ENCODE measurements at regions not wholly inside any gene's neighbourhood (a gene's known extent, or its start where the extent isn't known, plus 50 kb on each side); places are given as distances from the start of the nearest gene placed in this dataset.
"Not testable (repeated sequence)": the region's sequence is repeated elsewhere in the genome, so short reads cannot be mapped to it uniquely, and the experiment has no call there.

GRCh38 chr1:198967566-198967965 lies 328.7 kb downstream of the PTPRC start:
- no peak for DNase-seq (ENCODE audit: low read depth in 2 of 3, low spot score in 2 of 3)

- DNase-seq (ENCODE audit: low read depth in 2 of 3, low spot score in 2 of 3): no peak
These were observed 330.0 kb downstream of the PTPRC start for GRCh38 chr1:198968866-198969265.

- no peak for DNase-seq (ENCODE audit: low read depth in 2 of 3, low spot score in 2 of 3)
These were observed 331.1 kb downstream of the PTPRC start for GRCh38 chr1:198969981-198970380.

- DNase-seq (ENCODE audit: low read depth in 2 of 3, low spot score in 2 of 3): no peak
These were observed 332.1 kb downstream of the PTPRC start for GRCh38 chr1:198970916-198971315.

- DNase-seq (ENCODE audit: low read depth in 2 of 3, low spot score in 2 of 3): no peak
These were observed 339.1 kb downstream of the PTPRC start for GRCh38 chr1:198977909-198978308.

GRCh38 chr1:198978523-198978922 lies 339.7 kb downstream of the PTPRC start:
- DNase-seq (ENCODE audit: low read depth in 2 of 3, low spot score in 2 of 3): no peak

- DNase-seq (ENCODE audit: low read depth in 2 of 3, low spot score in 2 of 3): no peak
These were observed 347.2 kb downstream of the PTPRC start for GRCh38 chr1:198986036-198986435.

- no peak for DNase-seq (ENCODE audit: low read depth in 2 of 3, low spot score in 2 of 3)
These were observed 347.6 kb downstream of the PTPRC start for GRCh38 chr1:198986442-198986841.

GRCh38 chr1:199002661-199003060 lies 363.8 kb downstream of the PTPRC start:
- DNase-seq (ENCODE audit: low read depth in 2 of 3, low spot score in 2 of 3): no peak

- DNase-seq (ENCODE audit: low read depth in 2 of 3, low spot score in 2 of 3): no peak
These were observed 368.6 kb downstream of the PTPRC start for GRCh38 chr1:199007423-199007822.

- no peak for DNase-seq (ENCODE audit: low read depth in 2 of 3, low spot score in 2 of 3)
These were observed 370.6 kb downstream of the PTPRC start for GRCh38 chr1:199009447-199009846.

GRCh38 chr1:199010492-199010891 lies 371.7 kb downstream of the PTPRC start:
- no peak for DNase-seq (ENCODE audit: low read depth in 2 of 3, low spot score in 2 of 3)

- DNase-seq (ENCODE audit: low read depth in 2 of 3, low spot score in 2 of 3): no peak
These were observed 372.1 kb downstream of the PTPRC start for GRCh38 chr1:199010933-199011332.

- DNase-seq (ENCODE audit: low read depth in 2 of 3, low spot score in 2 of 3): no peak
These were observed 377.0 kb downstream of the PTPRC start for GRCh38 chr1:199015799-199016198.

GRCh38 chr1:199018471-199019135 lies 379.8 kb downstream of the PTPRC start:
- no peak for DNase-seq (ENCODE audit: low read depth in 2 of 3, low spot score in 2 of 3)

- no peak for DNase-seq (ENCODE audit: low read depth in 2 of 3, low spot score in 2 of 3)
These were observed 381.2 kb downstream of the PTPRC start for GRCh38 chr1:199020051-199020450.

- no peak for DNase-seq (ENCODE audit: low read depth in 2 of 3, low spot score in 2 of 3)
These were observed 382.1 kb downstream of the PTPRC start for GRCh38 chr1:199020904-199021303.

- DNase-seq (ENCODE audit: low read depth in 2 of 3, low spot score in 2 of 3): no peak
These were observed 390.6 kb downstream of the PTPRC start for GRCh38 chr1:199029401-199029800.

GRCh38 chr1:199029855-199030254 lies 391.0 kb downstream of the PTPRC start:
- no peak for DNase-seq (ENCODE audit: low read depth in 2 of 3, low spot score in 2 of 3)

- not testable (repeated sequence) for DNase-seq (ENCODE audit: low read depth in 2 of 3, low spot score in 2 of 3)
These were observed 391.7 kb downstream of the PTPRC start for GRCh38 chr1:199030541-199030940.

- DNase-seq (ENCODE audit: low read depth in 2 of 3, low spot score in 2 of 3): not testable (repeated sequence)
These were observed 392.3 kb downstream of the PTPRC start for GRCh38 chr1:199031170-199031569.

- DNase-seq (ENCODE audit: low read depth in 2 of 3, low spot score in 2 of 3): not testable (repeated sequence)
These were observed 393.6 kb downstream of the PTPRC start for GRCh38 chr1:199032479-199032878.

GRCh38 chr1:199033661-199034060 lies 394.8 kb downstream of the PTPRC start:
- DNase-seq (ENCODE audit: low read depth in 2 of 3, low spot score in 2 of 3): no peak

Data from activated CD8-positive, alpha-beta memory T cell treated with anti-CD3 and anti-CD28 coated beads for 48 hours (primary cell).